ENCODE measurements at regions not wholly inside any gene's neighbourhood (a gene's known extent, or its start where the extent isn't known, plus 50 kb on each side); places are given as distances from the start of the nearest gene placed in this dataset.

DNA sequence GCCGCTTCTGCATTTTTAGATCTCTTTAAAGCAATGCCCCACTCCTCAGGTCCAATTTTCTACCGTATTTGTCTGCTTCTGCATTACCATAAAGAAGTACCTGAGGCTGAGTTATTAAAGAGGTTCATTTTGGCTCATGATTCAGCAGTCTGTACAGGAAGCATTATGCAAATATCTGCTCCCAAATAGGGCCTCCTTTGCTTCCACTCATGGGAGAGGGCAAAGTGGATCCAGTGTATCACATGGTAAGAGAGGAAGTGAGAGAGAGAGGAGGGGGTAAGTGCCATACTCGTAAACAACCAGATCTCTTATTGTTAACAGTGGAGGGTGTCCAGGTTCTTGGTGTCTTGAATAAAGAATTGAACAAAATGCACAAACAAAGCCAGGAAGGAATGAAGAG lies 316.1 kb upstream of the SEL1L start:
- no peak overlapping the region for H3K27ac Mint-ChIP-seq
- H3K9me3 Mint-ChIP-seq = peaks cover 3 to 34% (median 7%) of the 10 kb centered on the region in 7 donors
- H3K27me3 Mint-ChIP-seq = no peaks in the 10 kb centered on the region
- no peak for DNase-seq
- Histone ChIP-seq H3K9me3 (ENCODE audit: control insufficient read depth in 2 of 2, low read length in 2 of 2) (peaks cover 0 to under 1% of the 10 kb centered on the region in 2 experiments), H3K36me3 (ENCODE audit: control insufficient read depth, insufficient read depth, low read length) (no peaks in the 10 kb centered on the region), H3K4me1 (ENCODE audit: control insufficient read depth, insufficient read depth, low read length, poor library complexity, severe bottlenecking) (no peaks in the 10 kb centered on the region), H3K27me3 (ENCODE audit: control insufficient read depth, insufficient read depth, low read length) (no peaks in the 10 kb centered on the region), H3K27ac (ENCODE audit: insufficient read depth, low read length, poor library complexity, severe bottlenecking) (no peak overlapping the region), H3K4me3 (ENCODE audit: low read depth, low read length) (no peak overlapping the region)
- H3K36me3 Mint-ChIP-seq = no peaks in the 10 kb centered on the region
- no peak for ATAC-seq (ENCODE audit: low read depth in 2 of 2)
- no peak overlapping the region for H3K4me3 Mint-ChIP-seq
- no peaks in the 10 kb centered on the region for H3K4me1 Mint-ChIP-seq

DNA sequence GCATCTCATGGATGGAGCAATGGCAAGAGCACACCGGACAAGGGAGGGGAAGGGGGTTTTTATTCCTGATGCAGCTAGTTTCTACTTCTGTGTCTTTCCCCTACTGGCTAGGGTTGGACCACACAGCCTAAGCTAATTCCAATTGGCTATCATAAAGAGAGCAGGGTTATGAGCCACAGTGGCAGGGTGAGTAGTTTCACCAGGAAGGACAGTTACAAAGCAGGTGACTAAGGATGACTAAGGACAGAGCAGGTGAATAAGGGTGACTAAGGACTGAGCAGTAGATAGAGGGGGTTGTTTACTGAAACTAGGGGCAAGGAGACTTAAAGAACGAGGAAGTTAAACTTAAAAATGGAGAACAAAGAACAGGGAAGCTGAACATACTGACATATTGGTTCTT lies 321.4 kb upstream of the SEL1L start:
- no peaks in the 10 kb centered on the region for H3K27me3 Mint-ChIP-seq
- Histone ChIP-seq H3K9me3 (ENCODE audit: control insufficient read depth in 2 of 2, low read length in 2 of 2) (peaks cover 0 to 20% of the 10 kb centered on the region in 2 experiments), H3K36me3 (ENCODE audit: control insufficient read depth, insufficient read depth, low read length) (no peaks in the 10 kb centered on the region), H3K27me3 (ENCODE audit: control insufficient read depth, insufficient read depth, low read length) (no peaks in the 10 kb centered on the region), H3K27ac (ENCODE audit: insufficient read depth, low read length, poor library complexity, severe bottlenecking) (no peak overlapping the region), H3K4me3 (ENCODE audit: low read depth, low read length) (no peak overlapping the region), H3K4me1 (ENCODE audit: control insufficient read depth, insufficient read depth, low read length, poor library complexity, severe bottlenecking) (no peaks in the 10 kb centered on the region)
- no peaks in the 10 kb centered on the region for H3K36me3 Mint-ChIP-seq
- H3K4me1 Mint-ChIP-seq = no peaks in the 10 kb centered on the region
- DNase-seq (no peak), ATAC-seq (ENCODE audit: low read depth in 2 of 2) (no peak)
- H3K27ac Mint-ChIP-seq = no peak overlapping the region
- H3K4me3 Mint-ChIP-seq = no peak overlapping the region
- H3K9me3 Mint-ChIP-seq = peaks cover under 1 to 40% (median 12%) of the 10 kb centered on the region in 7 donors

DNA sequence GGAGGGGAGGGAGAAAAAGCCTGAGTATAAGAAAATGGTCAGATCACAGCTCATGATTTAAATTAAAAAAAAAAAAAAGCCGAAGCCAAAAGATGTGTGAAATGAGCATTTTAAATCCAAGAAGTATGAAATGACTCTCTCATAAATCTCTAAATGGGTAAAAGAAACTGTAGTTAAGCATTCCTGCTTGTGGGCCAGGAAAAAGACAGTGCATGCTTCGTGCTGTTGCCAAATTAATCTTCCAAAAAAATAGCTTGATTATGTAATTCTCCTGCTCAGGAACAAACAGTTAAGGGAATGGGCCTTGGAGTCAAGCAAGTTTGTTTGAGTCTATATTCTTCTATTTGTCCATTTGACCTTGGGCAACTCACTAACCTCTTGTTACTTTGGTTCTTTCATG lies 325.4 kb upstream of the SEL1L start:
- H3K4me3 Mint-ChIP-seq = no peak overlapping the region

DNA sequence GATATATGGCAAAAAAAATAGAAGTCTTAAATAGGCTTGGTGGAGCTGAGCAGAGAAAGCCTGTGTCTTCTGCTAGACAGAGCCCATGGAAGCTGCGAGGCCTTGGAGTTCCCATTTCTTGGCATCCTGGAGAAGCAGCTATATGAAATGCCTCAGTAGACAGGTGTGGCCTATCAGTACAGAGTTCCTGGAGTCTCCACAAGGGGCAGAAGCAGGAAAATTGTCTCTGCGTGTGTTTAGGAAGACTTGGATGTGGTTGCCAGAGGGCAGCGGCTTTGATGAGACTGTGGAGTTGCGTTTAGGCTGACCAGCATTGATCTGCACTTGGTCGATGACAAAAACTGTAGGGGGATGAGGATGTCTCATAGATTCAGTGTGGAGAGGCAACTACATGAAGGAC lies 334.5 kb upstream of the SEL1L start:
- ATAC-seq (ENCODE audit: low read depth in 2 of 2) = no peak
- peaks cover 0 to 9% (median 4%) of the 10 kb centered on the region in 7 donors for H3K9me3 Mint-ChIP-seq
- Histone ChIP-seq H3K4me3 (ENCODE audit: low read depth, low read length) (no peak overlapping the region), H3K27ac (ENCODE audit: insufficient read depth, low read length, poor library complexity, severe bottlenecking) (no peak overlapping the region), H3K27me3 (ENCODE audit: control insufficient read depth, insufficient read depth, low read length) (no peaks in the 10 kb centered on the region), H3K36me3 (ENCODE audit: control insufficient read depth, insufficient read depth, low read length) (no peaks in the 10 kb centered on the region), H3K9me3 (ENCODE audit: control insufficient read depth in 2 of 2, low read length in 2 of 2) (peaks cover 0 to 3% of the 10 kb centered on the region in 2 experiments), H3K4me1 (ENCODE audit: control insufficient read depth, insufficient read depth, low read length, poor library complexity, severe bottlenecking) (no peaks in the 10 kb centered on the region)
- DNase-seq = no peak
- H3K4me1 Mint-ChIP-seq = no peaks in the 10 kb centered on the region
- no peak overlapping the region for H3K4me3 Mint-ChIP-seq
- no peaks in the 10 kb centered on the region for H3K36me3 Mint-ChIP-seq
- no peak overlapping the region for H3K27ac Mint-ChIP-seq
- H3K27me3 Mint-ChIP-seq = no peaks in the 10 kb centered on the region

More for the DNA sequence above, 325.4 kb upstream of the SEL1L start:
- Mint-ChIP-seq H3K27ac (no peak overlapping the region), H3K4me1 (no peaks in the 10 kb centered on the region), H3K27me3 (no peaks in the 10 kb centered on the region), H3K36me3 (no peaks in the 10 kb centered on the region), H3K9me3 (peaks cover 0 to 34% (median 9%) of the 10 kb centered on the region in 7 donors)
- Histone ChIP-seq H3K27me3 (ENCODE audit: control insufficient read depth, insufficient read depth, low read length) (no peaks in the 10 kb centered on the region), H3K27ac (ENCODE audit: insufficient read depth, low read length, poor library complexity, severe bottlenecking) (no peak overlapping the region), H3K36me3 (ENCODE audit: control insufficient read depth, insufficient read depth, low read length) (no peaks in the 10 kb centered on the region), H3K4me1 (ENCODE audit: control insufficient read depth, insufficient read depth, low read length, poor library complexity, severe bottlenecking) (no peaks in the 10 kb centered on the region), H3K9me3 (ENCODE audit: control insufficient read depth in 2 of 2, low read length in 2 of 2) (peaks cover 0 to 20% of the 10 kb centered on the region in 2 experiments), H3K4me3 (ENCODE audit: low read depth, low read length) (no peak overlapping the region)
- DNase-seq (no peak), ATAC-seq (ENCODE audit: low read depth in 2 of 2) (no peak)

DNA sequence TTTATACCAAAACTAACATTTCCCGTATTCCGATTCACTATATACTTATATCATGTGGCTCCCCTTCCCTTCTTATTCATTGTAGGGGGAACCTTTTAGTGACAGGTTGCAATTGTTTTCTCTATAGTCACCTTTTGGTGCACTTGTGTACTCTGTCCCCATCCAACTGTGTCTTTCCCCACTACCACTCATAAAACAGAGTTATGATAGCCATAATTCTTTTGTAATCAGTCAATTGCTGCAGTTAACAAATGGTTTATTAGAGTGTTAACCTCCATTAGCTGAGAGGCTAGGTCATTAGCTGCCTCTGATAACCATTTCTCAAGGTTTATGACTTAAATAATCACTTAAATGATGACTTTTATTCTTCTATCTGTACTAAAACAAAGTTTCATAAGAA lies 338.1 kb upstream of the SEL1L start:
- H3K4me3 ChIP-seq (ENCODE audit: low read depth, low read length) = no peak overlapping the region
- H3K27ac ChIP-seq (ENCODE audit: insufficient read depth, low read length, poor library complexity, severe bottlenecking) = no peak overlapping the region
- H3K27ac Mint-ChIP-seq = no peak overlapping the region
- H3K9me3 Mint-ChIP-seq = peaks cover 0 to 21% (median 5%) of the 10 kb centered on the region in 7 donors
- no peaks in the 10 kb centered on the region for H3K4me1 Mint-ChIP-seq
- no peaks in the 10 kb centered on the region for H3K36me3 Mint-ChIP-seq
- H3K27me3 ChIP-seq (ENCODE audit: control insufficient read depth, insufficient read depth, low read length) = no peaks in the 10 kb centered on the region
- H3K36me3 ChIP-seq (ENCODE audit: control insufficient read depth, insufficient read depth, low read length) = no peaks in the 10 kb centered on the region
- no peak overlapping the region for H3K4me3 Mint-ChIP-seq
- peaks cover 3 to 6% of the 10 kb centered on the region in 2 experiments for H3K9me3 ChIP-seq (ENCODE audit: control insufficient read depth in 2 of 2, low read length in 2 of 2)
- ATAC-seq (ENCODE audit: low read depth in 2 of 2) (no peak), DNase-seq (no peak)
- no peaks in the 10 kb centered on the region for H3K4me1 ChIP-seq (ENCODE audit: control insufficient read depth, insufficient read depth, low read length, poor library complexity, severe bottlenecking)
- no peaks in the 10 kb centered on the region for H3K27me3 Mint-ChIP-seq

DNA sequence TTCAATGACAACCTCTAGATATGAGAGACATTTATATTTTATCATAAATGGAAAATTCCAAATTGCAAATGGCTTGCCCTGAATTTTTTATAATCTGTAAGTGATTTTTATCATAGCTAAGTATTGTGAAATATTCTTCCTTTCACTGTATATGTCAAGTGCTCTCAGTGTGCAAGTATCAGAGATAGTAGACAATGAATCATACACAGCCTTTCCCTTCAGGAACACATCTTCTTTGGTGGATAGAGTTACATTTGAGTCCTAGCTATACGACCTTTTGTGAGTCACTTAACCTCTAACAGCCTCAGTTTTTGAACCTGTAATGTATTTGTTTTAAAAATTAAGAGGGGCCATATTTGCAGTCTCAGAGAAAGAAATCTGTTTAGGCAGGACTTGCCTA lies 350.7 kb upstream of the SEL1L start:
- Mint-ChIP-seq H3K36me3 (no peaks in the 10 kb centered on the region), H3K9me3 (peaks cover 0 to 11% (median 2%) of the 10 kb centered on the region in 7 donors), H3K27ac (no peak overlapping the region), H3K27me3 (peaks cover 4% of the 10 kb centered on the region), H3K4me1 (no peaks in the 10 kb centered on the region), H3K4me3 (no peak overlapping the region)
- Histone ChIP-seq H3K4me3 (ENCODE audit: low read depth, low read length) (no peak overlapping the region), H3K9me3 (ENCODE audit: control insufficient read depth in 2 of 2, low read length in 2 of 2) (peaks cover 0 to under 1% of the 10 kb centered on the region in 2 experiments), H3K36me3 (ENCODE audit: control insufficient read depth, insufficient read depth, low read length) (no peaks in the 10 kb centered on the region), H3K27me3 (ENCODE audit: control insufficient read depth, insufficient read depth, low read length) (no peaks in the 10 kb centered on the region), H3K4me1 (ENCODE audit: control insufficient read depth, insufficient read depth, low read length, poor library complexity, severe bottlenecking) (no peaks in the 10 kb centered on the region), H3K27ac (ENCODE audit: insufficient read depth, low read length, poor library complexity, severe bottlenecking) (no peak overlapping the region)
- DNase-seq (no peak), ATAC-seq (ENCODE audit: low read depth in 2 of 2) (no peak)

DNA sequence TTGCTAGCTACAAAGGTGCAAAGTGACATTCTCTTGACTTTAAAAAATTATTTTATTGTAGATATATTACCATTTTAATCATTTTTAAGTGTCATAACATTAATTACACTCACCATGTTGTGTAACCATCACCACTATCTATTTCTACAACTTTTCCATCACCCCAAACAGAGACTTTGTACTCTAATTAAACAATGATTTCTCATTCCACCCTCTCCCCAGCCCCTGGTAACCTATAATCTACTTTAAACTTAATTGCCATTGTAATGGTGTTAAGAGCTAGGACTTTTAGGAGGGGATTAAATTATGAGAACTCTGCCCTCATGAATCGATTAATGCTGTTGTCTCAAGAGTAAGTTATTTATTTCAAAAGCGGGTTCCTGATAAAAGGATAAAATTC lies 352.9 kb upstream of the SEL1L start:
- H3K36me3 ChIP-seq (ENCODE audit: control insufficient read depth, insufficient read depth, low read length) = no peaks in the 10 kb centered on the region
- H3K27me3 ChIP-seq (ENCODE audit: control insufficient read depth, insufficient read depth, low read length) = no peaks in the 10 kb centered on the region
- peaks cover 2 to 6% (median 4%) of the 10 kb centered on the region in 7 donors for H3K9me3 Mint-ChIP-seq
- ATAC-seq (ENCODE audit: low read depth in 2 of 2) = no peak
- H3K27me3 Mint-ChIP-seq = peaks cover 4% of the 10 kb centered on the region
- no peak overlapping the region for H3K4me3 Mint-ChIP-seq
- H3K36me3 Mint-ChIP-seq = no peaks in the 10 kb centered on the region
- peaks cover 0 to 2% of the 10 kb centered on the region in 2 experiments for H3K9me3 ChIP-seq (ENCODE audit: control insufficient read depth in 2 of 2, low read length in 2 of 2)
- peak overlapping the region in 1 of 3 donors; percentile 12 for H3K27ac Mint-ChIP-seq
- H3K4me1 Mint-ChIP-seq = no peaks in the 10 kb centered on the region
- no peaks in the 10 kb centered on the region for H3K4me1 ChIP-seq (ENCODE audit: control insufficient read depth, insufficient read depth, low read length, poor library complexity, severe bottlenecking)
- no peak overlapping the region for H3K27ac ChIP-seq (ENCODE audit: insufficient read depth, low read length, poor library complexity, severe bottlenecking)
- DNase-seq = no peak
- H3K4me3 ChIP-seq (ENCODE audit: low read depth, low read length) = no peak overlapping the region

DNA sequence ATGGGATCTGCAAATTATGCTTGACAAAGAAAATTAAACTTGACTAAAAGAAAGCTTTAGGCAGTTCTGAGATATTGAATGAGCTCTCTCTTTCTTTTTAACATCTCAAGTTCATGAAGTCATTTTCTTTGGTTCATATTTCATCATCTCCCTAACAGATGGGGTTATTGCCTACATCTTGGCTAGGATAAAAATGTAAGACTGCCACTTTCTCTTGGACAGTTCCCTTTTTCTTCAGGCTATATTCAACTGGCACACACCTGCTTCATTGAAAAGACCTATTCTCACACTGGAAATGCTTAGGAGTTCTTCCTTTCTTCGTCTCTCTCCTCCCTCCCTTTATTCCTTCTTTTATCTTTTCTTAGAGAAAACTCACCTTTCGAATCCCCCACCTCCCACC lies 355.9 kb upstream of the SEL1L start:
- H3K36me3 ChIP-seq (ENCODE audit: control insufficient read depth, insufficient read depth, low read length) = no peaks in the 10 kb centered on the region
- Mint-ChIP-seq H3K9me3 (peaks cover 3 to 12% (median 4%) of the 10 kb centered on the region in 7 donors), H3K27ac (no peak overlapping the region), H3K4me3 (no peak overlapping the region), H3K36me3 (no peaks in the 10 kb centered on the region), H3K27me3 (no peaks in the 10 kb centered on the region), H3K4me1 (no peaks in the 10 kb centered on the region)
- DNase-seq (no peak), ATAC-seq (ENCODE audit: low read depth in 2 of 2) (no peak)
- no peaks in the 10 kb centered on the region for H3K4me1 ChIP-seq (ENCODE audit: control insufficient read depth, insufficient read depth, low read length, poor library complexity, severe bottlenecking)
- H3K27me3 ChIP-seq (ENCODE audit: control insufficient read depth, insufficient read depth, low read length) = no peaks in the 10 kb centered on the region
- H3K9me3 ChIP-seq (ENCODE audit: control insufficient read depth in 2 of 2, low read length in 2 of 2) = peaks cover 0 to 2% of the 10 kb centered on the region in 2 experiments
- no peak overlapping the region for H3K4me3 ChIP-seq (ENCODE audit: low read depth, low read length)
- no peak overlapping the region for H3K27ac ChIP-seq (ENCODE audit: insufficient read depth, low read length, poor library complexity, severe bottlenecking)
